HG03280 (cell line): ENCODE measurements at regions not wholly inside any gene's neighbourhood (a gene's known extent, or its start where the extent isn't known, plus 50 kb on each side); places are given as distances from the start of the nearest gene placed in this dataset.
"Not testable (repeated sequence)": the region's sequence is repeated elsewhere in the genome, so short reads cannot be mapped to it uniquely, and the experiment has no call there.

Source experiments
- ATAC-seq: cut with Tn5 transposase; IDR thresholded peaks from one replicate; pipeline ENCODE4 v1.9.1; 2021; ENCODE audit warnings: mild to moderate bottlenecking, moderate library complexity; ENCODE audit not compliant: unreplicated experiment

DNA sequence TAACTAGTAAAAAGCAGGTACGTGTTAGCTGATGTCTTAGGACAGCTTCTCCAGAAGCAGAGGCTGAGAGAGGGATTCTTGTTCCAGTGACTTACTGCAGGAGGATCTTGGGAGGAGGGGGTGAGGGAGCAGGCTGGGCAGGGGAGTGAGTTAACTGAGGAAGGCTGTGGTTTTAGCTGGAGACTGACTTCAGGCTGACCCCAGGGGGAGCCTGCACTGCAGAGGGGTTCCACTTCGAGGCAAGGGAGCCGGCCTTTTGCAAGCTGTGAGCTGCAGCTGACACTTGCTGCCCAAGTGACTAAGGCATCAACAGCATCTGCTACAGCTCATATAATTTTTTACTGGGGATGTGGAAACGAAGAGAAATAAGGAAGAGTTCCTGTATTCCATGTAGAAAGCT is 50.4 kb upstream of the SOD1 start:
- no peak for ATAC-seq

DNA sequence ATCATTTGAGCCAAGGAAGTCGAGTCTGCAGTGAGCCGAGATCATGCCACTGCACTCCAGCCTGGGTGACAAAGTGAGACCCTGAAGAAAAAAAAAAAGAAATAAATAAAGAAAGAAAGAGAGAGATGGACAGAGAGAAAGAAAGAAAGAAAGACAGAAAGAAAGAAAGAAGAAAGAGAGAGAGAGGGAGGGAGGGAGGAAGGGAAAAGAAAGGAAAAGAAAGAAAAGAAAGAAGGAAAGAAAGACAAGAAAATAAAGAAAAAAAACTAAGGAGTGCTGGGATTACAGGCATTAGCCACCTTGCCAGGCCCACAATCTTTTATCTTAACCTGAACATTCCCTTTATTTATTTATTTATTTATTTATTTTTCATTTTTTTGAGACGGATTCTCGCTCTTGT is 51.7 kb upstream of the SOD1 start:
- no peak for ATAC-seq

DNA sequence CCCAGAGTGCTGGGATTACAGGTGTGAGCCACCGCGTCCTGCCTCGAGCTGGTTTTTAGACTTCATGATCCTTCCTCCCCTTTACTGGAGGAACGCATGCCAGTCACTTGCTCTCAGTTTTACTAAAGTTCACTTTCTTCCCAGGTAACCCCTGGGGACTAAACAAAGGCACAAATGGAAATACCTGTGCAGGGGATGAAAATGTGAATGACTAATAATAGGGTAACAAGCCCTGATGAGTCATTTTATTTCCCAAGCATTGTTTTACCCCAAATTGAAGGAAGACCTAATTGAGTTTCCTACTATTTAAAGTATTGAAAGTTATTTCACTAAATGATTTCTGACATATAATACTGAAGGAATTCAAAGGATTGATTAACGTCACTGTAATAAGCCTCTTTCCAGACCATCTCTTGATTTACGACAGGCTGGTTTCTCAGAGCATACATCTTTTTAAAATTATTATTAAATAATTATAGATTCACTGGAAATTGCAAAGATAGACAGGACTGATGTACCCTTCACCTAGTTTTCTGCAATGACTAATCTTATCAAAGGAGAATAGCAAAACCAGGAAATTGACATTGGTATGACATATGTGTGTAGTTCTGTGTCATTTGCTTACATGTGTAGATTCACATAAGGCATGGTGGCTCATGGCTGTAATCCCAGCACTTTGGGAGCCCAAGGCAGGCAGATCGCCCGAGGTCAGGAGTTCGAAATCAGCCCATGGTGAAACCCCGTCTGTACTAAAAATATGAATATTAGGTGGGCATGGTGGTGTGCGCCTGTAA is 53.2 kb upstream of the SOD1 start:
- no peak for ATAC-seq

DNA sequence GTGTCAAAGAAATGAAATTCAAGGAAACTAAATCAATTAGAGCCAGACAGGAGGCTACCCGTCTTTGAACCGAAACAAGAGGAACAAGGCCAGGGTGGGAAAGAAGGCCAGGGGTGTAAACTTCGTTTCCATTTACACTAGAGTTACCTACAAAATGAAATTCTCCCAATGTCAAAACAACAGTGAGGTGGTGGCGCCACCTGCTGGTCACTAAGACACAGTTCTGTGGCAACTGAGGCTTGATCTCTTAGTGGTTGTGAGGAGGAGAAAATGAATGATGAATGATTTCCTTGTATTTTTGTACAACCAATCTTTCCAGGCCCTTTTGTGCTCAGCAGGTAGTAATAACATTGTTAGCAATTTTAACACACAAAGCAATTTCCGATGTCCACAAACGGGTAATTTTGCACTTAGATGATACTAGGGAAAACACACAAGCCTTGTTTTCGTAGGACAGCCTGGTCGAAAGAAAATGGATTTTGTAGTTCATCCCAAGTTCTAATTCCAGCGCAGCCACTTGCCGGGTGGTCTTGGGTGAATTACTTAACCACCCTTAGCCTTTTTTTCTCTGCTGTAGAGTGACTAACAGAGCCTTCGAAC is 54.8 kb upstream of the SOD1 start:
- ATAC-seq = peak; percentile 70

DNA sequence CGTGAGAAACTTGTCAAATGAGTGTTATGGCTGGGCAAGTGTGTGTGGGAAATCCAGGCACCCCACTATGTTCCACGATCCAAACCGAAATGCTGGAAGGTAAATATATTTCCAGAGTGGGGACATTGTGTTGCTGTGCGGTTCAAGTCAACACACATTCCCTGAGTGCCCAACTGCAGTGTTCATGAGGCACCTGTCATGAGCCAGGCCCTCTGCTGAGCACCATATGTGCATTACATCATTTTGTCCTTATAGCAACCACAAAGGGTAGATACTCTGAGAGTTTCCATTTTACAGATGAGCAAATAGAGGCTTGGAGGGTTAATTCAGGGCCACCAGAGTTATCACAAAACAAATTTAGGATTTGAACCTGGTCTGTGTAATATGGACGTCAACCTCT is 59.9 kb upstream of the SOD1 start:
- ATAC-seq = no peak

DNA sequence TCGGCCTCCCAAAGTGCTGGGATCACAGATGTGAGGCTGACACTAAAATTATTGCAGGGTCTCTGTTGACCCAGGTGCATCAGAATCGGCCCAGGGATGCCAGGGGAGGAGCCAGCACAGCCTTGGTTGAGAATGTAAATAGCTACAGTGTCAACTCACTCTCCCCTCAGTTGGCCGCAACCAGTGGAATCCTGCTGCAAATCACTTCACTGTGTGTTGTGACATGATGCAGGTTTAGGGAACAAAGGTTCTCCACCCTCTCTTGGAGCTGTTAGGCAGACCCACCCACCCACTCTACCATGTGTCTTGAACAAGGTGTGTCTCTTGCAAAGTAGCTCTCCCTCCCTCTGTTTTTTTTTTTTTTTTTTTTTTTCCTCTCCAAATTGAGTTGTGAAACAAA is 60.5 kb upstream of the SOD1 start:
- ATAC-seq = no peak

GRCh38 chr21:31597683-31598082 is 61.8 kb upstream of the SOD1 start:
- ATAC-seq = no peak

DNA sequence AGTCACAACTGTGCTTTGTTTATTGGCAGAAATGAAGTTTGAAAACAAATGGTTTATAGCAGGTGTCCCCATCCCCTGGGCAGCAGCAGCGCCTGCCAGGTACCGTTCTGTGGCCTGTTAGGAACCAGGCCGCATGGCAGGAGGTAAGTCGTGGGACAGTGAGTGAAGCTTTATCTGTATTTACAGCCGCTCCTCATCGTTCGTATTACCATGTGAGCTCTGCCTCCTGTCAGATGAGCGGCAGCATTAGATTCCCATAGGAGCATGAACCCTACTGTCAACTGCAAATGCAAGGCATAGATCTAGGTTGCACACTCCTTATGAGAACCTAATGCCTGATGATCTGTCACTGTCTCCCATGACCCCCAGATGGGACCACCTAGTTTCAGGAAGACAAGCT is 63.4 kb upstream of the SOD1 start:
- no peak for ATAC-seq

DNA sequence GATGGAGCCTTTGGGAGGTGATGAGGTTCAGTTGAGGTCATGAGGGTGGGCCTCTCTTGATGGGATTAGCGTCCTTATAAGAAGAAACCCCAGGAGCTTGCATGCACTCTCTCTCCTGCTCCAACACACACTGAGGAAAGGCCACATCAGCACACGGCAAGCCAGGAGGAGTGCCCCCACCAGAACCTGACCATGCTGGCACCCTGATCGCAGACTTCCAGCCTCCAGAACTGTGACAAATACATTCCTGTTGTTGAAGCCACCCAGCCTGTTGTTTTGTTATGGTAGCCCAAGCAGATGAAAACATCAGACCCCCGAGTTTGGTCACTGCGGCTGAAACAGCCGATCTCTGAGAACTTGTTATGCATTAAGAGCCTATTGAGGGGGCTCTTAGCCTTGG is 64.8 kb upstream of the SOD1 start:
- ATAC-seq = no peak

DNA sequence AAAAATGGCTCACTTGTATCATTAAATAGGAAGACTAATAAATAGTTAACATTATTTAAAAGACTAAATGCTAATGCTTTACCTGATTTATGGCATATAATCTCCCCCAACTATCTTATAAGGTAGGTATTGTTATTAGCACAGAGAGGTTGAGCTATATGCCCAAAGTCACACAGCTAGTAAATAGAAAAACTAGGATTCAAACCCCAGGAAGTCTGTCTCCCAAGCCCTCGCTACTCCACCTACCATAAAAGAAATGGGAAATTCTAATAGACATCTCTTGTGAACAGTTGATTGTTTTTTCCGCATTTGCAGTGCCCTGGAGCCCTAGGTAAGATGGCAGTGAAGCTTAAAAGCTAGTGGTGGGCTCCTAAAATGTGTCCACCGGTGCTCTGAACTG is 65.2 kb upstream of the SOD1 start:
- no peak for ATAC-seq

GRCh38 chr21:31592963-31593560 is 66.4 kb upstream of the SOD1 start:
- ATAC-seq = no peak

DNA sequence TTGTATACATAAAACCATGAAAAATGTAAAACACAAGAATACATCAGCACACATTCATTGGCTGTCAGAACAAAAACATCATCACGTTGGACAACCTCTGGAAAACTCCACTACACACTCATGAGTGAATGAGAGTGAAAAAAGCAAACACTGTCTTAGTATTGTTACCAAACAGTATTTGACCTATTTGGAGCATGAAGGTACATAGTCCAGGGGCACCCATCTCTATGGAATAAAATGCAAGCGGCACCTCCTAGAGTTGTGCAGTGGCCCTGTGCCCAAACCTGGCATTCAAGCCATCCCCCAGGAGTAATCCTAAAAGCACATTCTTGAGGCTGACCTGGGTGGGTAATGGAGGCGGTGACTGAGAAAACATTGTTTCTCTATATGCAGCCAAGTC is 67.0 kb upstream of the SOD1 start:
- no peak for ATAC-seq

DNA sequence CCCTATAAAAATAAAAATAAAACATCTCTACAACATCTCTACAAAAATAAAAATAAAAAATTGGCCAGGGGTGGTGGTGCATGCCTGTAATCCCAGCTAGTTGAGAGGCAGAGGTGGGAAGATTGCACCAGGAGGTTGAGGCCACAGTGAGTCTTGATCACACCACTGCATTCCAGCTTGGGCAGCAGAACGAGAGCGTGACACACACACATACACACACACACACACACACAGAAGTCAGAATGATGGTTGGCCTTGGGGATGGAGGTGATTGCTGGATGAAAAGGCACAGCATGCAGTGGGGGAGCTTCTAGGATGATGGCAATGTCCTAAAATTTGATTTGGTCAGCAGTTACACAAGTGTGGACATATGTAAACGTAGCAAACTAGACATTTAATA is 69.7 kb upstream of the SOD1 start:
- ATAC-seq = no peak

DNA sequence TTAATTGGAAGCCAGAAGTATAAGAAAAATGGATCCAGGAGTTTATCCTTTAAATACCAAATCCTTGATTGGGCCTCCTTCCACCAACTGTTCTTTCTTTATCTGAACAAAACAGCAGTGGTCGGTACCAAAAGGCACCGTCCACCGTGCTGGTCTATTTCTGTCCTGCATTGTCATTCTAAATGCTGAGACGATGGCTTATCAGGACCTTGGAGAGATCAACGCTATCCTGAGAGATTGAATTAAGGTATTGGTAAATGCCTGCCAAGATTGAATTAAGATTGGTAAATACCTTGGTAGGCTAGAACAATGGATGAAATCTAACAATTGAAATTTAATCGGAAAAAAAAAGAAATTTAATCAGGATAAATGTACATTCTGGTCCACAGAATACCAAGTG is 73.4 kb upstream of the SOD1 start:
- no peak for ATAC-seq

DNA sequence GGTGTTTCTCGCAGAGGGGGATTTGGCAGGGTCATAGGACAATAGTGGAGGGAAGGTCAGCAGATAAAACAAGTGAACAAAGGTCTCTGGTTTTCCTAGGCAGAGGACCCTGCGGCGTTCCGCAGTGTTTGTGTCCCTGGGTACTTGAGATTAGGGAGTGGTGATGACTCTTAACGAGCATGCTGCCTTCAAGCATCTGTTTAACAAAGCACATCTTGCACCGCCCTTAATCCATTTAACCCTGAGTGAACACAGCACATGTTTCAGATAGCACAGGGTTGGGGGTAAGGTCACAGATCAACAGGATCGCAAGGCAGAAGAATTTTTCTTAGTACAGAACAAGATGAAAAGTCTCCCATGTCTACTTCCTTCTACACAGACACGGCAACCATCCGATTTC is 75.6 kb upstream of the SOD1 start:
- not testable (repeated sequence) for ATAC-seq

DNA sequence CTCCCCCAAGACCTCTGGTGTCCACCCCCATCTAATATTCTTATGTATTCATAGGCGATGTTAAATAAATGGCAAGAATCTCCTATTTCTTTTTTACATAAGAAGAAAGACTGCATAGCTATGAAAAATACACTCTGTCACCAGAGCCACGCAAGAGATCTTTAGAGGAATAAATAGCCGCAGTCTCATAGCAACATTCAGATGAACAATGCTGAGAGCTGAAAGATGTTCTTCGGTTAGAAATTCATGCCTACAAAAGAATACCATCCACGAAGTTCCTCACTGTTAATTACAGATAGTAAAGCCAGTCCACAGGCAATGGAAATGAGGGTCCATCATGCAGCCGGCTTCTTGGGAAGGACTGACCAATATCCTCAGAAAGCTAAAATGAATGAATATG is 76.0 kb upstream of the SOD1 start:
- no peak for ATAC-seq

DNA sequence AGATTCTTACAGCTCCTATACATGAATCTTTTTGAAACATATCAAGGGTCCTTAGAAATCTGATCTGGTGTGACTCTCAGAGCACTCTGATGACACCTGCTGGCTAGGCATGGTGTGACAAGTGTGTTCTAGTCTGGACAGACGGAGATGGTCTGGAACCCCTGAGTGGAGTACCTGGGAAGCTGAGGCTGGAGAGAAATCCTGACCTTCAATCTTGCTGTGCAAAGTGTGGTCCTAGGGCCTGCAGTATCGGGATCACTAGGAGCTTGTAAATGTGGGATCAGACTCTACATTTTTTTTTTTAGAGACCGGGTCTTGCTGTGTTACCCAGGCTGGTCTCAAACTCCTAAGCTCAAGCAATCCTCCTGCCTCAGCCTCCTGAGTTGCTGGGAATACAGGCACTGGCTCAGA is 78.6 kb upstream of the SOD1 start:
- no peak for ATAC-seq

- no peak for ATAC-seq
These were observed 82.2 kb upstream of the SOD1 start for GRCh38 chr21:31577271-31577670.

GRCh38 chr21:31576428-31576827 is 83.1 kb upstream of the SOD1 start:
- ATAC-seq = no peak

DNA sequence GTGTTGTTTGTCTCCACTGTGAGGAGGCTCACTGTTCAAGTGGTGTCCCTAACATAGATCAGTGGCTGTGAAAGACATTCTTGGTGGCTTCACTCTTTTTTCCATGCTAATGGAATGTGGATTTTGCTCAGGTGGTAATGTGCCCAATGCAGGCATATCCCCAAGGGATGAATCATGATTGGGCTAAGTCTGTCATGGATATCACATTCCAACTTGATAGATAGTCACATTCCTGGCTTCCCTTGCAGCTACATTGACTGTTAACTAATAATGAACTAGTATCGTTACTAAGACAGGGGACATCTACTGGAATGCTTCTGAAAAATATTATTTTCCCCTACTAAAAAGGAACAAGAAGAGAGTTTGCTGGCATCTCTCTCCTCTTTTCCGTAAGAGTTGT is 86.3 kb upstream of the SOD1 start:
- no peak for ATAC-seq

GRCh38 chr21:31571879-31572278 is 87.6 kb upstream of the SOD1 start:
- no peak for ATAC-seq

DNA sequence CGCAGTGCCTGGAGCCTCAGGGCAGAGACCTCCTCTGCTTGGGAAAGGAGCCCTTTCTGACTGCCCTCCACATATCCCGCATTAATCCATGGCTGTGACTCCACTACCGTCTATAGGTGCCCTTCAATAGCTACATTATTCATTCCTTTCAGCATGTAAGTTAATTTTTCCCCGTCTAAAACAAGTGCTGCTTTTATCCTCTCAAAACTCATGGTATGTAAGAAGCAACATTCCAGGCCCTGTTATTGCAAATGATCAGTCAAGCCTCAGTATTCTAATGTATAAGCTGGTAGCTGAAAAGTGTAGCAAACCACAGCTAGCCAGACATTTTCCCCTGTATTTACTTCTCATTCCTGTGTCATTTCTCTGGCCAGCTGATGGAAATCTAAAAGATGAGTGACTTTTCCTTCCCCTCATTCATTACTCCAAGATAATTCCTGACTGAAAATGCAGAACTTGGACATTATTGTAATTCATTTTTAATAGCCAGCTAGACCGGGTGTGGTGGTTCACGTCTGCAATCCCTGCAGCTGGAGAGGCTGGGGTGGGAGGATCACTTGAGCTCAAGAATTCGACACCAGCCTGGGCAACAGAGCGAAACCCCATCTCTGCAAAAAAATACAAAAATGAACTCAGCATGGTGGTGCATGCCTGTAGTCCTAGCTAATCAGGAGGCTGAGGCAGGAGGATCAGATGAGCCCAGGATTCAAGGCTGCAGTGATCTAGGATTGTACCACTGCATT is 88.5 kb upstream of the SOD1 start:
- ATAC-seq = no peak
